ENCODE measurements at regions not wholly inside any gene's neighbourhood (a gene's known extent, or its start where the extent isn't known, plus 50 kb on each side); places are given as distances from the start of the nearest gene placed in this dataset.
A peak's percentile ranks its signal among the peaks of the same experiment; 100 is the strongest.

DNA sequence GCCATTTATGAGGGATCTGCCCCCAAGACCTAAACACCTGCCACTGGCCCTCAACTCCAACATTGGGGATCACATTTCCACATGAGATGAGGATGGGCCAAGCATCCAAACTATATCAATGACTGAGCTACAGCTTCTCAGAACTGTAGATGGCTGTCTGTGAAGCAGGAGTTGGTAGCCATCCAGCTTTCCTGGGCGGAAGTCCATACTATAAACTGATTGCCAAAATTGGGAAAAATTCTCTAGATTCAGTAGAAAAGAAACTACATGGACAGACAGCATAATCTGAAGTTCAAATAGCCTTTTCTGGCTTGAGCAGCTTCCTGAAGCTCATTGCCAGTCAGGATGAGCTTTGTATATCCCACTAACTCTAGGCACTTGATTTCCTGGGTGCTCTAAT, 214.7 kb upstream of the ZBTB20 start:
- TF ChIP-seq ZFX (IDR thresholded peaks at IDR 0.05; ENCODE audit: borderline replicate concordance), result no peak
- TF ChIP-seq, protein P1, sequence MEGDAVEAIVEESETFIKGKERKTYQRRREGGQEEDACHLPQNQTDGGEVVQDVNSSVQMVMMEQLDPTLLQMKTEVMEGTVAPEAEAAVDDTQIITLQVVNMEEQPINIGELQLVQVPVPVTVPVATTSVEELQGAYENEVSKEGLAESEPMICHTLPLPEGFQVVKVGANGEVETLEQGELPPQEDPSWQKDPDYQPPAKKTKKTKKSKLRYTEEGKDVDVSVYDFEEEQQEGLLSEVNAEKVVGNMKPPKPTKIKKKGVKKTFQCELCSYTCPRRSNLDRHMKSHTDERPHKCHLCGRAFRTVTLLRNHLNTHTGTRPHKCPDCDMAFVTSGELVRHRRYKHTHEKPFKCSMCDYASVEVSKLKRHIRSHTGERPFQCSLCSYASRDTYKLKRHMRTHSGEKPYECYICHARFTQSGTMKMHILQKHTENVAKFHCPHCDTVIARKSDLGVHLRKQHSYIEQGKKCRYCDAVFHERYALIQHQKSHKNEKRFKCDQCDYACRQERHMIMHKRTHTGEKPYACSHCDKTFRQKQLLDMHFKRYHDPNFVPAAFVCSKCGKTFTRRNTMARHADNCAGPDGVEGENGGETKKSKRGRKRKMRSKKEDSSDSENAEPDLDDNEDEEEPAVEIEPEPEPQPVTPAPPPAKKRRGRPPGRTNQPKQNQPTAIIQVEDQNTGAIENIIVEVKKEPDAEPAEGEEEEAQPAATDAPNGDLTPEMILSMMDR (IDR thresholded peaks at IDR 0.05), result no peak
- H3K27ac ChIP-seq, result no peak overlapping the region

DNA sequence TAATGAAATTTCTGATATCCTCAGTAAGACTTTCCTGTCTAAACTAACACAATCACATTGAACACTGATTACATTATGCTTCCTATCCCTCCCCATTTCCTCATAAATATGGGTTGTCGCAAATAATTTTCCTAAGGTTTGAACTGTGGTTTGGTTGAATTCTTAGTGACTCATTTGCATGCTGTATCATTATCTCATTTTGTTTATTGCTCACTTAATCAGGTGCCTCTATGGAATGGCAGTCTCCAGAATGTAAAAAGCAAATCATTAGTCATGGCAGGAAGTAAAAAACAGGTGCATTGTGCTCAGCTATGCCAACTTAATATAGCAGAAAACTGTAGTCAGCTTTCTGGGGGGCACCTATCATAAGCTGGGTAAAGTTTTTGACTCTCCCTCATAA, 216.0 kb upstream of the ZBTB20 start:
- no peak overlapping the region for H3K27ac ChIP-seq
- TF ChIP-seq ZFX (IDR thresholded peaks at IDR 0.05; ENCODE audit: borderline replicate concordance), result no peak
- TF ChIP-seq, protein P1 (IDR thresholded peaks at IDR 0.05), result no peak

DNA sequence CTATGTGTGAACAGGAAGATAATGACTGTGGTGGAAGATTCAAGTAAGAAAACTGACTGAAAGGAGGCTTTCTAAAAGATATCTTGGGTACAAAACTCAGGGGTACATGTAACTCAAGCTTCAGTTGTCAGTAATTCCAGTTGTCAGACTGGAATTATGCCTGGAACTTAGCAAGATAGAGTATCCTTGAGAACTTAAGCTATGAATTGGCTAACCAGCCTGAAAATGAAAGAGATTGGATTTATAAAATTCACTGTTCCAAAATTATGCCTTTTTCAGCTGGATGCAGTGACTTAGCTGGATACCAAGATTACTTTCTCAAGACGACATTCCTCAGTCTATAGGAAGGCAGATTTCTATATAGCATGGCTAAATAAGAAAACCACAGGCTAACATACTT, 221.9 kb upstream of the ZBTB20 start:
- H3K27ac ChIP-seq, result no peak overlapping the region
- no peak for TF ChIP-seq ZFX (IDR thresholded peaks at IDR 0.05; ENCODE audit: borderline replicate concordance)
- TF ChIP-seq, protein P1 (IDR thresholded peaks at IDR 0.05), result no peak

DNA sequence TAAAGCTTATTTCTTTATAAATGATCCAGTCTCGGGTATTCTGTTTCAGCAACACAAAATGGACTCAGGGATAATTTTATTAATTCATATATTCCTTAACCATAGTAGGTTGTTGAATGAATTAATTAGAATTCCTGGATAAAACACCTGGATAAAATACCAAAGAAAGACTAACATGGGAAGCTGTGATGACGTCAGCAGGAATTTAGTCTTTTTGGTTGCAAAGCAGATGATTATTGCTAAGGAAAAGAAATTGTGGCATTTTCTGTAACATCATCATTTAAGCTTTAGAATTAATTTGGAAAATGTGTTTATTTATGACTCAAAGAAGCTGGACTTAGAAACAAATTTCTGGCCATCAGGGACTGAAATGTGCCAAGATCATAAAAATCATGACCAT, 228.3 kb upstream of the ZBTB20 start:
- H3K27ac ChIP-seq, result no peak overlapping the region
- no peak for TF ChIP-seq ZFX (IDR thresholded peaks at IDR 0.05; ENCODE audit: borderline replicate concordance)
- TF ChIP-seq, protein P1 (IDR thresholded peaks at IDR 0.05), result no peak

DNA sequence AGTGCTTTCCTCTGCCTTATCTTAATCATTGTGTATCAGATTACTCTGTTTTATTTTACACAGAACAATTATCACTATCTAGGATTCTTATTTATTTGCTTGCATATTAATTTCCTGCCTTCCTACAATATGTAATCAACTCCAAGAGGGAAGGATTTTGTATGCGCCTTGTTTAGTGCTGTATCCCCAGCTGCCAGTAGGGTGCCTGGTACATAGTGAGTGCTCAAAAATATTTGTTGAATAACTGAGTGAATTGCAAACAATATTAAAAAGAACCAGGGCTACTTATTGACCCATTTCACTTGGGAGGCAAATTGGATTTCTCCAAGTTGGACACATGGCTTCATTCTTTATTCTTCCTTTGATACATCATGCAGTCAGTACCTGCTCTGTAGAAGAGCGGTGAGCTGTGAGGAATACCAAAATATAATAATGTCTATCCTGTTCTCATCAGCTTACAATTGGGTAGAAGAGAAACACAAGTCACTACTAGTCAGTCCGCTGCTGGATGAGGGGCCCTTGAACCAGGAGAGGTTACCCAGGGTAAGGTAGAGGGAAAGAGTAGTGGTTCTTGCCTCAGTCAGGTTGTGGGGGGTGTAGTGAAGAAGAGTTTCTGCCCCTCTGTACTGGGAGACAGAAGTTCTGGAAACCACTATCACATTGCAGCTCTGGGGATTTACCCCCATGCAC, 233.9 kb upstream of the ZBTB20 start:
- H3K27ac ChIP-seq, result no peak overlapping the region
- TF ChIP-seq, protein P1 (IDR thresholded peaks at IDR 0.05), result 0 out of 2 replicates have a peak, but pooled peaks have one; percentile 13
- no peak for TF ChIP-seq ZFX (IDR thresholded peaks at IDR 0.05; ENCODE audit: borderline replicate concordance)

DNA sequence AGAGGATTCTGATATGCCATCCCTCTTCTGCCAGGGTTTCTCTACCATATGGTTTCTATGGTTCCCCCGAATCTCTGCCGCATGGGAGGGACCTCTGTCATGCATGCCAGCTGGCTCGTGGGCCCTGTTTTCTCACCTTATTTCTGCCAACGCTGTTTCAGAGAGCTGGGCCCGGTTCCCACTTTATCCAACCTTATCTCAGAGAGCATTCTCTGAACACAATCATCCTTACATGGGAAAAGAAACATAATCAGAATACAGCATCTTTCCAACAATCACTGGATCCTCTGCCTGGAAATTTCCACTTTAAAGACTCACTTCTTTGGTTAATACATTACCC, 234.5 kb upstream of the ZBTB20 start:
- H3K27ac ChIP-seq, result no peak overlapping the region
- TF ChIP-seq ZFX (IDR thresholded peaks at IDR 0.05; ENCODE audit: borderline replicate concordance), result no peak
- TF ChIP-seq, protein P1 (IDR thresholded peaks at IDR 0.05), result no peak

DNA sequence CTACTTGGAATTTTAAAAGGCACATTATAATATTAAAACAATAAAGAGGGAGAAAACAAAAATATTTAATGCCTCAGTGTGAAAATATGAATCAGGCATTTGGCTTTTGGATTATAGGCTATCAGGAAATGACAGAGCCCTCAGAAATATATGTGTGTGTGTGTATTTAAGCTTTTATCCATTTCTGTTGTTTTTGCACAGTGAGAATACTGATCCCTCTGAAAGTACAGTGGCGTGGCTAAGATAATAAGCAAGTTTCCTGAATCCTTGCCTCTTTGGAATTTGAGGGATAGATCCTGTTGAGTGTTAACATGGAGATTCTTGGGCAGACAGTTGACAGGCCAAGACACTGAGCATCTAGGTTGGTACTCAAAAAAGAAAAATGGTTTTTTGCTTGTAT, 234.8 kb upstream of the ZBTB20 start:
- no peak for TF ChIP-seq ZFX (IDR thresholded peaks at IDR 0.05; ENCODE audit: borderline replicate concordance)
- TF ChIP-seq, protein P1 (IDR thresholded peaks at IDR 0.05), result no peak
- no peak overlapping the region for H3K27ac ChIP-seq
